ENCODE measurements at regions not wholly inside any gene's neighbourhood (a gene's known extent, or its start where the extent isn't known, plus 50 kb on each side); places are given as distances from the start of the nearest gene placed in this dataset.

GRCh38 chr4:157824021-157824420 is 348.8 kb downstream of the GASK1B start:
- TF ChIP-seq CTCF (IDR thresholded peaks at IDR 0.05) (no peak), POLR2A (IDR thresholded peaks at IDR 0.05) (no peak), POLR2AphosphoS5 (IDR thresholded peaks at IDR 0.05) (no peak)
